HS-5 (cell line): ENCODE measurements at regions not wholly inside any gene's neighbourhood (a gene's known extent, or its start where the extent isn't known, plus 50 kb on each side); places are given as distances from the start of the nearest gene placed in this dataset.
"Not testable (repeated sequence)": the region's sequence is repeated elsewhere in the genome, so short reads cannot be mapped to it uniquely, and the experiment has no call there.

Experiments used
- DNase-seq: peaks from one replicate; pipeline ENCODE4 v3.0.0-alpha.2; 2012; ENCODE audit warnings: low read depth

GRCh38 chr5:57429513-57430120, 53.0 kb downstream of the ACTBL2 start:
- DNase-seq, result no peak

DNA sequence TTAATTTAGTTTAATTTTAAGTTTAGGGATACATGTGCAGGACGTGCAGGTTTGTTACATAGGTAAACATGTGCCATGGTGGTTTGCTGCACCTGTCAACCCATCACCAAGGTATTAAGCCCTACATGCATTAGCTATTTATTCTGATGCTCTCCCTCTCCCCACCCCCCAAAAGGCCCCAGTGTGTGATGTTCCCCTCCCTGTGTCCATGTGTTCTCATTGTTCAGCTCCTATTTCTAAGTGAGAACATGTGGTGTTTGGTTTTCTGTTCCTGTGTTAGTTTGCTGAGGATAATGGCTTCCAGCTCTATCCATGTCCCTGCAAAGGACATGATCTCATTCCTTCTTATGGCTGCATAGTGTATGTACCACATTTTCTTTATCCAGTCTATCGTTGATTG, 53.6 kb downstream of the ACTBL2 start:
- not testable (repeated sequence) for DNase-seq

DNA sequence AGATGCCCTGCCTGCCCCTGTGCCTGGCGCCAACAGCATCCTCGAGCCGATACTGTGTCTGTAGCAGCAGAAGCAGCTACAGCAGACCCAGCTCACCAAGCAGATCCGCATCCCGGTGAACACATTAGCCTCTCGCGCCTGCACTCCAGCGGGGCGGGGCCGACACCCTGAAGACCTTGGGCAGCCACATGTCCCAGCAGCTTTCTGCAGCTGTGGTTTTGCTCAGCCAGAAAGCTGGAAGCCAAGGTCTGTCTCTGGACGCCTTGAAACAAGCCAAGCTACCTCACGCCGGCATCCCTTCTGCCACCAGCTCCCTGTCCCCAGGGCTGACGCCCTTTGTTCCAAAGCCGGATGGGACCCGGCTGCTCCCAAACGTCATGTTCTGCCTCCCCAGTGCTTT, 59.6 kb downstream of the ACTBL2 start:
- DNase-seq, result no peak

- no peak for DNase-seq
These were observed 60.3 kb downstream of the ACTBL2 start for GRCh38 chr5:57422341-57422740.

DNA sequence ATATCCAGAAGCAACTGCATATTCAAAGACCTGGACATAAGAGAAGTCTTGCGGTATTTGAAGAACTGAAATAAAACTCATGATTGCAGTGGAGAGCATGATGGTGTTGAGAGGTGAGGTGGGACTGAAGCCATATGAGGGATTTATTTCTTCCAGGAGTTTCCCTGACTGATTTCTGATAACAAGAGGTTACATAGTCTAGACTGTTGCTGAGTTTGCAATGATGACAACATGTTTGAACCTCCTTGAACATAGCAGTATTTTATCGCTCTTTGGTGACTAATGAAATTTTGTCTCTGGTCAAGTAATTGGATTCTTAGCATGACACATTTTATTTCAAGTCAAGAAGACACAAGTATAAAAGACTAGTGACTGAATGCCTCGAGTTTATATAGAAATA, 61.8 kb downstream of the ACTBL2 start:
- DNase-seq, result no peak

DNA sequence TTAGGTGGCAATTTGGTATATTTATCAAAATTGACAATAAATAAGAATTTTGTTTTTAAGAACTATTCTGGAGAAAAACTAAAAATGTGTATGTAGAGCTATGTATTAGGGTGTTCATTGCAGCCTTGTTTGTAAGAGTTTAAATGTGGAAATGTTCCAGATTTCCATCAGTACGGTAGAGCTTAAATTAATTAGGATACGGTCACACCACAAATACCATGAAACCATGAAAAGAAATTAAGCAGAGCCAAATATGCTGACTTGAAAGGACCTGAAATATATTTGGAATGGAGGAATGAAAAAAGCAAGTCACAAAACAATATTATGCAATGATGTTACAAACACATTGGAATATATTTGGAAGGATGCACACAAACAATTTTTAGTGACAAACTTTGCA, 64.6 kb downstream of the ACTBL2 start:
- DNase-seq, result no peak

- DNase-seq, result no peak
These were observed 65.3 kb downstream of the ACTBL2 start for GRCh38 chr5:57417320-57417719.

GRCh38 chr5:57416278-57416994, 66.2 kb downstream of the ACTBL2 start:
- DNase-seq, result no peak

GRCh38 chr5:57414857-57415256, 67.8 kb downstream of the ACTBL2 start:
- DNase-seq, result no peak

- DNase-seq, result no peak
These were observed 68.4 kb downstream of the ACTBL2 start for GRCh38 chr5:57414191-57414590.

- no peak for DNase-seq
These were observed 69.5 kb downstream of the ACTBL2 start for GRCh38 chr5:57413145-57413544.

GRCh38 chr5:57412680-57413079, 69.9 kb downstream of the ACTBL2 start:
- DNase-seq, result no peak

DNA sequence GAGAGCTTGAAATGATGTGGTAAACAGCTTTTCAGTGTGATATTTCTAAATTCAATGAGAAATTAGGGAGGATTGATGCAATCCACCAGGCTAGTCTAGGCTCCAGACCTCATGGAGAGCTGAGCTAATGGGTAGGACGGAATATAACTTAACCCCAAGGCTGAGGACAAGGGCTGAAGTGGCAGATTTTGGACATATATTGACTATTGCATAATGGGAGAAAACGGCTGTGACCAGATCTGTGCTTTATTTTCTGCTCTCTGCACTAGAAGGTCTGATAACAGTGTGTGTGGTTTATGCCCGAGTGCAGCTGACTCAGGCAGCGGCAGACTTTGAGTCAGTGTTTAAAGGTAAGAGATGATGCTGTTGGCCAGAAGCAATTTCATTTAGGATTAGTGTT, 70.6 kb downstream of the ACTBL2 start:
- DNase-seq, result no peak

DNA sequence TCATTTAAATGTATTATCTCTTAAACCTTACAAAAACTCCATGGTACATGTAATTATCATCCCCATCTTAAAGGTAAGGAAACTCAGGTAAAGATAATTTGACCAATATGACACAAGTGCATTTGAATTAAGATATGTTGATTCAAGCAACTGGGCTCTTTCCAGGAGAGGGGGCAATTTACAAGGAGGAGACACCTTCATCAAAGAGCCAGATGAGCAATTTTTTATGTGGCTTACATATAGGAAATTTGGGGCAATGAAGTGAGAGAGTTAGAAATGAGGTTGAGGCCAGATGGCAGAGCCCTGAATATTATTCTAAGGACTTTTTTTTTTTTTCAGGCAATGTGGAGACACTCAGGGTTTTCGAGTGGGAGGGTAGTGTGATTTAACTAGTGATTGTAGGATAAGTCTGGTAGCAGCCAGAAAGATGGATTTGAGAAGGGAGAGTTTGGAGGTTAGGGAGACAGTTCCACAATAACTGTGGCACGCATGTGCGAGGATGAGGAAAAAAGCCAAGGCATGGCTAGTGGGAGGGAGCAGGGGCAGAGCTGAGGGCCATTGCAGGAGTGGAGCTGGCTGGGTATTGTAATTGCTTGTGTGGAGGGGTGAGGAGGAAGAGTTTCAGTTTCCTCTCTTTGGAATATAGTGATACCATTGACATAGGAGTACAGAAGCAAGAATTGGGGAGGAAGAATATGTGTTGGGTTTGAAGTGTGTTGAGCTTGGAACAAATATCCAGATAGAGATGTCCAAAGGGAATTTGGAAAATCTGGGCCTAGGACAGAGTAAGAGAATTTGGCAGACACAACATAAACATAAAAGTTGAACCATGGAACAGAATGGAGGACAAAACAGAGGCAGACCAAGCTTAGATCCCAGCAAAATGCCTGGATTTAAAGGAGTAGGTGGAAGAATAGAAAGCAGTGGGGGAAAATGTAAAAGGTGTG, 72.0 kb downstream of the ACTBL2 start:
- DNase-seq, result no peak

DNA sequence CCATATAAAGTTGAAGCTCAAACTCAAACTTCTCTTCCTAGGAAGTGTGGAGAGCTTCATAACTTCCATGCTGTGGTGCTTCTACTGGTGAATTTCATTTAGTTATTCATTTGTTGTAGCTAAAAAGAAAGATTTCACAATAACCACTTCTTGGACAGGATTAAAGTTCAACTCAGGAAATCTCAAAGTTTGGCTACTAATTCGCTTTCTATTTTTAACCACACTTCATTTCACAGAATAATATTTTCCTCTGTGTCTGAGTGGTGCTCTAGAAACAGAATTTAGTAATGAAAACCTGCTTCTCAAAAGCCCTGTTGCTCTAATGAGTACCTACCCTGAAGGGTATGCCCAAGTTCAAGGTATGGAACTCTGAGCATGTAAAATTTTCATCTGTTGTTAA, 73.9 kb downstream of the ACTBL2 start:
- no peak for DNase-seq

- no peak for DNase-seq
These were observed 74.3 kb downstream of the ACTBL2 start for GRCh38 chr5:57408285-57408684.

- no peak for DNase-seq
These were observed 75.2 kb downstream of the ACTBL2 start for GRCh38 chr5:57407391-57407790.

- DNase-seq, result no peak
These were observed 76.0 kb downstream of the ACTBL2 start for GRCh38 chr5:57406641-57407040.

DNA sequence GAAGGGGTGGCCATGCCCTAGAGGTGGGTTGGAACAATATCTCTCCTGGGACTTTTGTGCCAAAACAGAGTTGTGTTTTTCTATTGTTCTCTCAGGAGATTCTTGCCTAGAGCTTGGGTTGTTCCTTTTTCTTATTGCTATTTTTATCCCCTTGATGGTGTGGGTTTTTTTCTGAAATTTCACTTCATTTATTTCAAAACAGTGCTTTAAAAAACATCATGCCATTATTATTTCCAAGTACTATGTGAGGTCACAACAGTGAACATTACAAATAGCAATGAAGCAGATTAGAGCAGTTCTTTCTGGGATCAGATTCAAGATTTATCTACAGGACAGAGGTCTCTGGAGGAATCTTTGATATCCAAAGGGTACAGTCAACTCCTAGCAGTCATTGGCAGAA, 76.6 kb downstream of the ACTBL2 start:
- no peak for DNase-seq

DNA sequence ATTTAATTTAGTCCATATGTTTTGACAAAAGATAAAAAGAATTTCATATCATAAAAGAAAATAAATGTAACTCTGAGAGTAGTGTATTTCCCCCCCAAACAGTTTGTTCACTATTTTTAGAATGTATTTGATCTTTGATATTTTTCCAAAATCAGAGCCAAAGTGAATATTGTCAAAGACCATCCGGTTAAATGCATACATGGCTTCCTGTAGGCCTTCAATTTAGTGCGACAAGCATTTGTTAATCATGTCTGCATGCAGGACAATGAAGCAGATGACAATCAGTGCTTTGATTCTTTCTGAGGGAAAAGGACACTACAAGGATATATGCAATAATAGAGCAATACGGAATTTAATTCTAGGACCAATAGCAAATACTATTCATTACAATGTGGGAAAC, 79.8 kb downstream of the ACTBL2 start:
- DNase-seq, result no peak

DNA sequence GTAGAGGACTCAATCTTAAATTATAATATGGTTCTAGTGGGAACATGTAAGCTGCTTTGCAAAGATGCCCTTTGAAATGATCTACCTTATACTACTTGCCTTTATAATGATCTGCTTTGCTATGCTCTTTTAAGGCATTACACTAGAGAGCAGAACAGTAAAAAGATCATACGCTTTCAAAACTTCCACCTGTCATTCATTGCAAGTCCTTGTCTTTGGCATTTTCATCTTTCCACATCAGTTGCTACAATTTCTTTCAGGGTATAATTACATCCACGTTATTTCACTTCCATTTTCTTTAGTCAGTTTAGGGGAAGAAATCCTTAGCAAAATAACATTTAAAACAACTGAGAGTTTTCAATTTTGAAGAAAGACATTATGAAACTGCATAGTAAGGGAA, 80.3 kb downstream of the ACTBL2 start:
- DNase-seq, result no peak

DNA sequence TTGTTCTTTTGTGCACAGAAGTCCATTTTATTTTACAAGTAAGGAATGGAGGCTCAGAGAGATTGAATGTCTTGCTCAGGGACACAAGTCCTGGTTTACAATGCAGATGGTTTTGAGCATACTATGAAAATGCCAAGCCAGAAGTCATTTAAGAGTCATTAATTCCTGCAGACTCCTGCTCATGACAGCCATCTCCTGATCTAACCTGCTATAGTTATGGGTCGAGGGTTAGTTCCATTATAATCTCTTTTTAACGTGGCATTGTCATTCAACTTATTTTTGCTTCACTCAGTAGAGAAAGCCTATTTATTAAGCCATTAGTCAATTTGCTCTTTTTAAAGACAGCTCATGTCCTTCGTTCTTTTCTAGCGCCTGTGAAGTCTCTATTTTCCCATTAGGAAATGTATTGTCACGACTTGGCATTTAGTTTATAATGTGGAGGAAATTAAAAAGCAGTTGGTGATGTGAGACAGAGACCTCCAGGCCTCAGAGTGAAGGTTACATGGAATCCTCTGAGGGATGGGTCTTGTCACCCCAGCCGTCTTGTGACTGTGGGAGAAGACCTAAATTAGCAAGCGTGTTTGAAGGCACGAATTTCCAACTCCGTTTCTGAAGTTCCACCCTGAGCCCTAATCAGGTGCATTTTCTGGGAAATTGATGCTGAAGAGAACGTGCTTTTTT, 84.1 kb downstream of the ACTBL2 start:
- no peak for DNase-seq
